HL-60 (cell line): ENCODE measurements at regions not wholly inside any gene's neighbourhood (a gene's known extent, or its start where the extent isn't known, plus 50 kb on each side); places are given as distances from the start of the nearest gene placed in this dataset.

ENCODE experiments used
- DNase-seq, 2 experiments: peaks; one replicate each; pipeline ENCODE4 v3.0.0-alpha.2; 2010 to 2020; ENCODE audit warnings: low read depth in 1 of 2, low spot score in 1 of 2
- H3K27ac ChIP-seq: fragments of 250-450 bp; sonication (Bioruptor Pico); replicated peaks from 2 replicates; pipeline ENCODE4 v1.5.1; 2020; ENCODE audit warnings: mild to moderate bottlenecking, moderate library complexity
- H3K27me3 ChIP-seq: fragments of 250-450 bp; sonication (Bioruptor Pico); 2 replicates; pipeline ENCODE4 v1.5.1; 2021; ENCODE audit warnings: mild to moderate bottlenecking, moderate library complexity; ENCODE audit not compliant: insufficient read depth, poor library complexity, severe bottlenecking
- H3K4me3 ChIP-seq: replicated peaks from 2 replicates; pipeline ENCODE4 v1.5.1; 2011; ENCODE audit warnings: mild to moderate bottlenecking, control low read depth, low read length; ENCODE audit not compliant: insufficient read depth
- GABPA ChIP-seq: IDR thresholded peaks from 2 replicates; pipeline ENCODE4 v1.6.1; 2012; ENCODE audit warnings: low read depth
- POLR2AphosphoS5 ChIP-seq: IDR thresholded peaks from 2 replicates; pipeline ENCODE4 v1.6.1; 2012; ENCODE audit warnings: low read depth
- SPI1 ChIP-seq: IDR thresholded peaks from 2 replicates; pipeline ENCODE4 v1.6.1; 2012; ENCODE audit warnings: low read depth, mild to moderate bottlenecking, borderline replicate concordance
- TF ChIP-seq, protein P1 (sequence below): IDR thresholded peaks from 2 replicates; pipeline ENCODE4 v1.6.1; 2012; ENCODE audit warnings: low read depth; ENCODE audit not compliant: insufficient replicate concordance
- TF ChIP-seq, protein P2 (sequence below): IDR thresholded peaks from one replicate; pipeline ENCODE4 v1.5.1; 2011; ENCODE audit warnings: low read length, control low read depth, inconsistent platforms; ENCODE audit not compliant: insufficient read depth

DNA sequence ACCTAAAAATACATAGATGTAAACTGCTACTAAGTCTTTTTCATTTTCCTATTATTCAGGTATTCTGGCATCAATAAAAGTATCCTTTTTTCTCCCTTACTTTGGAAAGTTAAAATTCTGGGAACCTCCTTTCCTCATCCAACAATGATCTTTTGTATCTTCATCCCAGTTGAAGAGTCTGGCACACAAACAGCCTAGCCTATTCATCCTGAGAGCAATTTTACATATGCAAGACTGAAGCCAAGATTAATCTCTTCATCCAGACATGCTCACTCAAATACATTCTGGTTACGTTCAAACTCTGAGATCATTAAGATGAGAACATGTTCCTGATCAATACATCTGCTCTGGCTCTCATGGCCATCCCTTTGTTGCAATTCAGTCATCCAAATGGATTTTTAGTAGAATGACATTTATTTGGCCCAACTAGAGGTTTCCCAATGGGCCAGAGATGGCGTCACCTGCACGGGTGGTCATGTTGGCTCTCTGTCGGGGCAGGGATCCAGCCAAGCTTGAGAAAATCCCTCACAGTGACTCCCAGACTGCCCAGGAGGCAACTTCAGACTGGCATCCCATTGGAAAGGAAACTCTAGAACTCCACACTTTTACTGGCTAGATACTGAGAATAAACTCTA lies 135.3 kb upstream of the VCX2 start:
- H3K4me3 ChIP-seq = no peak overlapping the region
- TF ChIP-seq, protein P1, sequence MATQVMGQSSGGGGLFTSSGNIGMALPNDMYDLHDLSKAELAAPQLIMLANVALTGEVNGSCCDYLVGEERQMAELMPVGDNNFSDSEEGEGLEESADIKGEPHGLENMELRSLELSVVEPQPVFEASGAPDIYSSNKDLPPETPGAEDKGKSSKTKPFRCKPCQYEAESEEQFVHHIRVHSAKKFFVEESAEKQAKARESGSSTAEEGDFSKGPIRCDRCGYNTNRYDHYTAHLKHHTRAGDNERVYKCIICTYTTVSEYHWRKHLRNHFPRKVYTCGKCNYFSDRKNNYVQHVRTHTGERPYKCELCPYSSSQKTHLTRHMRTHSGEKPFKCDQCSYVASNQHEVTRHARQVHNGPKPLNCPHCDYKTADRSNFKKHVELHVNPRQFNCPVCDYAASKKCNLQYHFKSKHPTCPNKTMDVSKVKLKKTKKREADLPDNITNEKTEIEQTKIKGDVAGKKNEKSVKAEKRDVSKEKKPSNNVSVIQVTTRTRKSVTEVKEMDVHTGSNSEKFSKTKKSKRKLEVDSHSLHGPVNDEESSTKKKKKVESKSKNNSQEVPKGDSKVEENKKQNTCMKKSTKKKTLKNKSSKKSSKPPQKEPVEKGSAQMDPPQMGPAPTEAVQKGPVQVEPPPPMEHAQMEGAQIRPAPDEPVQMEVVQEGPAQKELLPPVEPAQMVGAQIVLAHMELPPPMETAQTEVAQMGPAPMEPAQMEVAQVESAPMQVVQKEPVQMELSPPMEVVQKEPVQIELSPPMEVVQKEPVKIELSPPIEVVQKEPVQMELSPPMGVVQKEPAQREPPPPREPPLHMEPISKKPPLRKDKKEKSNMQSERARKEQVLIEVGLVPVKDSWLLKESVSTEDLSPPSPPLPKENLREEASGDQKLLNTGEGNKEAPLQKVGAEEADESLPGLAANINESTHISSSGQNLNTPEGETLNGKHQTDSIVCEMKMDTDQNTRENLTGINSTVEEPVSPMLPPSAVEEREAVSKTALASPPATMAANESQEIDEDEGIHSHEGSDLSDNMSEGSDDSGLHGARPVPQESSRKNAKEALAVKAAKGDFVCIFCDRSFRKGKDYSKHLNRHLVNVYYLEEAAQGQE = no peak
- no peak for TF ChIP-seq SPI1
- TF ChIP-seq, protein P2, sequence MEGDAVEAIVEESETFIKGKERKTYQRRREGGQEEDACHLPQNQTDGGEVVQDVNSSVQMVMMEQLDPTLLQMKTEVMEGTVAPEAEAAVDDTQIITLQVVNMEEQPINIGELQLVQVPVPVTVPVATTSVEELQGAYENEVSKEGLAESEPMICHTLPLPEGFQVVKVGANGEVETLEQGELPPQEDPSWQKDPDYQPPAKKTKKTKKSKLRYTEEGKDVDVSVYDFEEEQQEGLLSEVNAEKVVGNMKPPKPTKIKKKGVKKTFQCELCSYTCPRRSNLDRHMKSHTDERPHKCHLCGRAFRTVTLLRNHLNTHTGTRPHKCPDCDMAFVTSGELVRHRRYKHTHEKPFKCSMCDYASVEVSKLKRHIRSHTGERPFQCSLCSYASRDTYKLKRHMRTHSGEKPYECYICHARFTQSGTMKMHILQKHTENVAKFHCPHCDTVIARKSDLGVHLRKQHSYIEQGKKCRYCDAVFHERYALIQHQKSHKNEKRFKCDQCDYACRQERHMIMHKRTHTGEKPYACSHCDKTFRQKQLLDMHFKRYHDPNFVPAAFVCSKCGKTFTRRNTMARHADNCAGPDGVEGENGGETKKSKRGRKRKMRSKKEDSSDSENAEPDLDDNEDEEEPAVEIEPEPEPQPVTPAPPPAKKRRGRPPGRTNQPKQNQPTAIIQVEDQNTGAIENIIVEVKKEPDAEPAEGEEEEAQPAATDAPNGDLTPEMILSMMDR = no peak
- no peak for TF ChIP-seq POLR2AphosphoS5
- no peak for TF ChIP-seq GABPA
- H3K27me3 ChIP-seq = no peaks in the 10 kb centered on the region
- no peak overlapping the region for H3K27ac ChIP-seq
- no peak for DNase-seq

DNA sequence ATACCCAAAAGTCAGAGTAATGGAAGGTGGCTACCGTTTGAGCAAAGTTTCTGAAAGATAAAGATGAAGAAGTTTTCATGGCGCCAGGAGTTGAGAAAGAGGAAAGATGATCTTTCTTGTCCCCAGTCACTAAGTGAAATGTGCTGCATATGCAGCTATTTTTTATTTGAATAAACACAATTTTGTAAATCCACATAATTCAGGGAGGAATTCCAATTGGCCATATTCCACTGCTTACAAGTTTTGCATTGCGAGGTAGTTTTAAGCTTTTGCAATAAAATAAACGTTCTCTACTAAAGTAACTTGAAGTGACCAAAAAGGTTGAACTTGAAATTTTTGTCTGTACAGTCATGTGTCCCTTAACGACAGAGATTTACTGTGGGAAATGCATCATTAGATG lies 139.3 kb upstream of the VCX2 start:
- no peaks in the 10 kb centered on the region for H3K27me3 ChIP-seq
- DNase-seq = no peak
- TF ChIP-seq, protein P2 = no peak
- TF ChIP-seq POLR2AphosphoS5 (no peak), GABPA (no peak), SPI1 (no peak)
- TF ChIP-seq, protein P1 = no peak
- no peak overlapping the region for H3K4me3 ChIP-seq
- H3K27ac ChIP-seq = no peak overlapping the region

DNA sequence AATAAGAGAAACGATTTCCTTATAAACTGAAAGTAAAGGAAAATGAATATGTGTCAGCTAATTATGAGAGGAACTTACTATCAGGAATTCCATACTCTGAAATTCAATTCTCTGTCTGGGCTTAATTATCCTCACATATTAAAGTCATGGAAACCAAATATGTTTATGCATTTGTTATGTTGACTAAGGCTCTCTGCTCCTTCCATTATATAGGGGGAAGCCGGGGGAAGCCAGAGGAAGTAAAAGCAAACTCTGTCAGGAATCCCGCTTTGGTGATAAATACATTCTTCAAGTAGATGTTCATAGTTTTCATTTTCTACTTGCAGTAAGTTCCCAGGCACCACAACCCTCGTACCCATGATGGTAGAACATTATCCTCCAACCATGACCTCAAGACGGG lies 142.8 kb upstream of the VCX2 start:
- TF ChIP-seq, protein P2 = no peak
- no peak for TF ChIP-seq POLR2AphosphoS5
- TF ChIP-seq GABPA = no peak
- TF ChIP-seq SPI1 = no peak
- TF ChIP-seq, protein P1 = no peak

More for the DNA sequence above, 142.8 kb upstream of the VCX2 start:
- Histone ChIP-seq H3K27ac (no peak overlapping the region), H3K4me3 (no peak overlapping the region), H3K27me3 (no peaks in the 10 kb centered on the region)
- no peak for DNase-seq
